K562 (cell line): ENCODE measurements at regions not wholly inside any gene's neighbourhood (a gene's known extent, or its start where the extent isn't known, plus 50 kb on each side); places are given as distances from the start of the nearest gene placed in this dataset.

ENCODE experiments used
- CBFA2T3 ChIP-seq: fragments of 450-650 bp; IDR thresholded peaks from 2 replicates; pipeline ENCODE4 v1.6.1; 2017
- CBX1 ChIP-seq: sonication (generic); IDR thresholded peaks from 2 replicates; pipeline ENCODE4 v1.6.1; 2016; ENCODE audit warnings: antibody characterized with exemption, low read depth, mild to moderate bottlenecking
- FOXJ2 ChIP-seq: fragments of 200-800 bp; sonication (Bioruptor generic); IDR thresholded peaks from 2 replicates; pipeline ENCODE4 v1.6.1; 2016; ENCODE audit warnings: missing genetic modification characterization, missing compliant biosample characterization
- FOXJ3 ChIP-seq: sonication (generic); formaldehyde crosslinking; IDR thresholded peaks from 2 replicates; pipeline ENCODE4 v1.4.0; 2020; ENCODE audit warnings: mild to moderate bottlenecking, missing genetic modification reagents
- GATAD2A ChIP-seq: fragments of 450-650 bp; IDR thresholded peaks from 2 replicates; pipeline ENCODE4 v1.6.1; 2017
- HDAC1 ChIP-seq, 2 experiments: fragments of 450-650 bp; IDR thresholded peaks; 2 replicates each; pipeline ENCODE4 v1.6.1; 2016 to 2017; ENCODE audit warnings: inconsistent platforms in 1 of 2, mild to moderate bottlenecking in 1 of 2, moderate library complexity in 1 of 2
- KDM1A ChIP-seq, 2 experiments: fragments of 450-650 bp; IDR thresholded peaks; 2 replicates each; pipeline ENCODE4 v1.6.1; 2016; ENCODE audit warnings: mild to moderate bottlenecking in 2 of 2
- MYNN ChIP-seq, 2 experiments: sonication (generic); formaldehyde crosslinking in 1 of 2; IDR thresholded peaks; 2 replicates each; pipeline versions ENCODE4 v1.5.0 to v1.6.1; 2016 to 2020; ENCODE audit warnings: antibody characterized with exemption in 1 of 2, missing genetic modification reagents in 1 of 2
- NCOA2 ChIP-seq, 2 experiments: fragments of 450-650 bp; IDR thresholded peaks; 2 replicates each; pipeline ENCODE4 v1.6.1; 2018; ENCODE audit warnings: mild to moderate bottlenecking in 2 of 2, moderate library complexity in 1 of 2; ENCODE audit not compliant: partially characterized antibody in 2 of 2
- NRF1 ChIP-seq, 2 experiments: fragments of 450-650 bp; IDR thresholded peaks in 1 of 2; conservative IDR thresholded peaks in 1 of 2; 2 replicates each; pipeline ENCODE4 v1.6.1; 2014; ENCODE audit warnings: mild to moderate bottlenecking in 2 of 2
- RAD21 ChIP-seq, 2 experiments: fragments of 250-450 bp in 1 of 2; fragments of 450-650 bp in 1 of 2; sonication (Bioruptor Pico) in 1 of 2; formaldehyde crosslinking in 1 of 2; IDR thresholded peaks in 1 of 2; conservative IDR thresholded peaks in 1 of 2; 2 replicates each; pipeline versions ENCODE4 v1.4.0 to v1.8.0; 2020 to 2022; ENCODE audit warnings: mild to moderate bottlenecking in 2 of 2, moderate library complexity in 1 of 2
- RBM15 ChIP-seq: fragments of 200-400 bp; formaldehyde crosslinking; IDR thresholded peaks from 2 replicates; pipeline ENCODE4 v1.6.1; 2018; ENCODE audit warnings: mild to moderate bottlenecking, low read length, moderate library complexity; ENCODE audit not compliant: insufficient read depth
- SETDB1 ChIP-seq: IDR thresholded peaks from one replicate; pipeline ENCODE4 v1.6.1; 2012; ENCODE audit warnings: low read length, control low read depth, inconsistent platforms
- SRSF3 ChIP-seq: fragments of 200-400 bp; formaldehyde crosslinking; IDR thresholded peaks from 2 replicates; pipeline ENCODE4 v1.6.1; 2016; ENCODE audit warnings: mild to moderate bottlenecking, low read length, moderate library complexity; ENCODE audit not compliant: insufficient read depth
- STAT5A ChIP-seq: IDR thresholded peaks from 2 replicates; pipeline ENCODE4 v1.6.1; 2012; ENCODE audit warnings: low read length, inconsistent platforms, borderline replicate concordance
- TCF3 ChIP-seq: sonication (generic); formaldehyde crosslinking; IDR thresholded peaks from 2 replicates; pipeline ENCODE4 v1.4.0; 2020; ENCODE audit warnings: mild to moderate bottlenecking, missing genetic modification reagents
- TRIM24 ChIP-seq, 2 experiments: fragments of 450-650 bp; IDR thresholded peaks; 2 replicates each; pipeline ENCODE4 v1.6.1; 2016
- TRIM28 ChIP-seq: fragments of 450-650 bp; IDR thresholded peaks from 2 replicates; pipeline ENCODE4 v1.6.1; 2017
- ZNF764 ChIP-seq: fragments of 250-450 bp; sonication (Bioruptor Pico); IDR thresholded peaks from 2 replicates; pipeline ENCODE4 v1.4.0; 2020; ENCODE audit warnings: low read depth, mild to moderate bottlenecking, moderate library complexity
- TF ChIP-seq, protein P1 (sequence below): sonication (generic); formaldehyde crosslinking; IDR thresholded peaks from 2 replicates; pipeline ENCODE4 v1.8.1; 2023; ENCODE audit warnings: mild to moderate bottlenecking, missing genetic modification reagents
- TF ChIP-seq, protein P2 (sequence below): fragments of 450-650 bp; IDR thresholded peaks from 2 replicates; pipeline ENCODE4 v1.6.1; 2016; ENCODE audit warnings: missing biosample characterization, missing genetic modification characterization
- TF ChIP-seq, protein P3 (sequence below): fragments of 450-650 bp; IDR thresholded peaks from 2 replicates; pipeline ENCODE4 v1.7.0; 2016; ENCODE audit warnings: borderline replicate concordance
- TF ChIP-seq, protein P4 (sequence below): sonication (generic); formaldehyde crosslinking; IDR thresholded peaks from 2 replicates; pipeline ENCODE4 v1.8.1; 2023; ENCODE audit warnings: mild to moderate bottlenecking, missing genetic modification reagents

DNA sequence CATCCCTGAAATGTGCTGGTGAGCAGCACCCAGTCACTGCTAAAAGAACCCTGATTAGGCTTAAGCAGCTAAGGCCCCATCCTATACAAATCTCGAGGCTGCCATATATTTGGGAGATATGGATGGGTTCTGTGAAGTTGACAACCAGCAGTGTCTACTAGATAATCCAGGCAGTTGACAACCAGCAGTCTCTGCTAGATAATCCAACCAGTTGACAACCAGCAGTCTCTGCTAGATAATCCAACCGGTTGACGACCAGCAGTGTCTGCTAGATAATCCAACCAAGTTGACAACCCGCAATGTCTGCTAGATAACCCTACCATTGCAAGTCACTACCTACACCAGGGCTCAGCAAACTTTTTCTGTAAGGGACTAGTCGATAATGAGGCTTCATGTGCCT, 58.3 kb upstream of the KDM7A start (continued):
- no peak for TF ChIP-seq SRSF3
- no peak for TF ChIP-seq NCOA2 (IDR thresholded peaks at IDR 0.05; ENCODE audit: partially characterized antibody in 2 of 2)
- TF ChIP-seq SETDB1 = no peak
- no peak for TF ChIP-seq TRIM28
- TF ChIP-seq CBFA2T3 = peak; percentile 97
- TF ChIP-seq, protein P1, sequence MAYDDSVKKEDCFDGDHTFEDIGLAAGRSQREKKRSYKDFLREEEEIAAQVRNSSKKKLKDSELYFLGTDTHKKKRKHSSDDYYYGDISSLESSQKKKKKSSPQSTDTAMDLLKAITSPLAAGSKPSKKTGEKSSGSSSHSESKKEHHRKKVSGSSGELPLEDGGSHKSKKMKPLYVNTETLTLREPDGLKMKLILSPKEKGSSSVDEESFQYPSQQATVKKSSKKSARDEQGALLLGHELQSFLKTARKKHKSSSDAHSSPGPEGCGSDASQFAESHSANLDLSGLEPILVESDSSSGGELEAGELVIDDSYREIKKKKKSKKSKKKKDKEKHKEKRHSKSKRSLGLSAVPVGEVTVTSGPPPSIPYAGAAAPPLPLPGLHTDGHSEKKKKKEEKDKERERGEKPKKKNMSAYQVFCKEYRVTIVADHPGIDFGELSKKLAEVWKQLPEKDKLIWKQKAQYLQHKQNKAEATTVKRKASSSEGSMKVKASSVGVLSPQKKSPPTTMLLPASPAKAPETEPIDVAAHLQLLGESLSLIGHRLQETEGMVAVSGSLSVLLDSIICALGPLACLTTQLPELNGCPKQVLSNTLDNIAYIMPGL (CRISPR knock-in tag) = no peak
- TF ChIP-seq NRF1 (conservative IDR thresholded peaks at IDR 0.05 in 1 of 2, IDR thresholded peaks at IDR 0.05 in 1 of 2) = no peak
- TF ChIP-seq RBM15 = no peak
- TF ChIP-seq ZNF764 (CRISPR knock-in tag) = no peak
- no peak for TF ChIP-seq CBX1
- TF ChIP-seq MYNN (IDR thresholded peaks at IDR 0.05) = no peak
- TF ChIP-seq MYNN (CRISPR knock-in tag; IDR thresholded peaks at IDR 0.05) = no peak
- TF ChIP-seq KDM1A (IDR thresholded peaks at IDR 0.05) = peak; percentile 83 to 84
- TF ChIP-seq TCF3 (CRISPR knock-in tag) = peak; percentile 93
- TF ChIP-seq, protein P2, sequence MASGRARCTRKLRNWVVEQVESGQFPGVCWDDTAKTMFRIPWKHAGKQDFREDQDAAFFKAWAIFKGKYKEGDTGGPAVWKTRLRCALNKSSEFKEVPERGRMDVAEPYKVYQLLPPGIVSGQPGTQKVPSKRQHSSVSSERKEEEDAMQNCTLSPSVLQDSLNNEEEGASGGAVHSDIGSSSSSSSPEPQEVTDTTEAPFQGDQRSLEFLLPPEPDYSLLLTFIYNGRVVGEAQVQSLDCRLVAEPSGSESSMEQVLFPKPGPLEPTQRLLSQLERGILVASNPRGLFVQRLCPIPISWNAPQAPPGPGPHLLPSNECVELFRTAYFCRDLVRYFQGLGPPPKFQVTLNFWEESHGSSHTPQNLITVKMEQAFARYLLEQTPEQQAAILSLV (tag) = no peak
- TF ChIP-seq, protein P3, sequence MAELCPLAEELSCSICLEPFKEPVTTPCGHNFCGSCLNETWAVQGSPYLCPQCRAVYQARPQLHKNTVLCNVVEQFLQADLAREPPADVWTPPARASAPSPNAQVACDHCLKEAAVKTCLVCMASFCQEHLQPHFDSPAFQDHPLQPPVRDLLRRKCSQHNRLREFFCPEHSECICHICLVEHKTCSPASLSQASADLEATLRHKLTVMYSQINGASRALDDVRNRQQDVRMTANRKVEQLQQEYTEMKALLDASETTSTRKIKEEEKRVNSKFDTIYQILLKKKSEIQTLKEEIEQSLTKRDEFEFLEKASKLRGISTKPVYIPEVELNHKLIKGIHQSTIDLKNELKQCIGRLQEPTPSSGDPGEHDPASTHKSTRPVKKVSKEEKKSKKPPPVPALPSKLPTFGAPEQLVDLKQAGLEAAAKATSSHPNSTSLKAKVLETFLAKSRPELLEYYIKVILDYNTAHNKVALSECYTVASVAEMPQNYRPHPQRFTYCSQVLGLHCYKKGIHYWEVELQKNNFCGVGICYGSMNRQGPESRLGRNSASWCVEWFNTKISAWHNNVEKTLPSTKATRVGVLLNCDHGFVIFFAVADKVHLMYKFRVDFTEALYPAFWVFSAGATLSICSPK = no peak
- no peak for TF ChIP-seq GATAD2A
- TF ChIP-seq TRIM24 (IDR thresholded peaks at IDR 0.05) = peak; percentile 91 to 93
- no peak; a peak in 1 of 4 replicates for TF ChIP-seq RAD21 (CRISPR knock-in tag; conservative IDR thresholded peaks at IDR 0.05 in 1 of 2, IDR thresholded peaks at IDR 0.05 in 1 of 2)
- no peak for TF ChIP-seq HDAC1 (IDR thresholded peaks at IDR 0.05)
- TF ChIP-seq, protein P4, sequence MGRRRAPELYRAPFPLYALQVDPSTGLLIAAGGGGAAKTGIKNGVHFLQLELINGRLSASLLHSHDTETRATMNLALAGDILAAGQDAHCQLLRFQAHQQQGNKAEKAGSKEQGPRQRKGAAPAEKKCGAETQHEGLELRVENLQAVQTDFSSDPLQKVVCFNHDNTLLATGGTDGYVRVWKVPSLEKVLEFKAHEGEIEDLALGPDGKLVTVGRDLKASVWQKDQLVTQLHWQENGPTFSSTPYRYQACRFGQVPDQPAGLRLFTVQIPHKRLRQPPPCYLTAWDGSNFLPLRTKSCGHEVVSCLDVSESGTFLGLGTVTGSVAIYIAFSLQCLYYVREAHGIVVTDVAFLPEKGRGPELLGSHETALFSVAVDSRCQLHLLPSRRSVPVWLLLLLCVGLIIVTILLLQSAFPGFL (CRISPR knock-in tag) = no peak
- no peak for TF ChIP-seq FOXJ2 (tag)
- no peak for TF ChIP-seq FOXJ3 (CRISPR knock-in tag)
- peak; percentile 84 for TF ChIP-seq STAT5A
